HL-60 (cell line): ENCODE measurements at regions not wholly inside any gene's neighbourhood (a gene's known extent, or its start where the extent isn't known, plus 50 kb on each side); places are given as distances from the start of the nearest gene placed in this dataset.

ENCODE experiments used
- POLR2AphosphoS5 ChIP-seq: IDR thresholded peaks from 2 replicates; pipeline ENCODE4 v1.6.1; 2012; ENCODE audit warnings: low read depth
- TF ChIP-seq, protein P1 (sequence below): IDR thresholded peaks from one replicate; pipeline ENCODE4 v1.5.1; 2011; ENCODE audit warnings: low read length, control low read depth, inconsistent platforms; ENCODE audit not compliant: insufficient read depth

DNA sequence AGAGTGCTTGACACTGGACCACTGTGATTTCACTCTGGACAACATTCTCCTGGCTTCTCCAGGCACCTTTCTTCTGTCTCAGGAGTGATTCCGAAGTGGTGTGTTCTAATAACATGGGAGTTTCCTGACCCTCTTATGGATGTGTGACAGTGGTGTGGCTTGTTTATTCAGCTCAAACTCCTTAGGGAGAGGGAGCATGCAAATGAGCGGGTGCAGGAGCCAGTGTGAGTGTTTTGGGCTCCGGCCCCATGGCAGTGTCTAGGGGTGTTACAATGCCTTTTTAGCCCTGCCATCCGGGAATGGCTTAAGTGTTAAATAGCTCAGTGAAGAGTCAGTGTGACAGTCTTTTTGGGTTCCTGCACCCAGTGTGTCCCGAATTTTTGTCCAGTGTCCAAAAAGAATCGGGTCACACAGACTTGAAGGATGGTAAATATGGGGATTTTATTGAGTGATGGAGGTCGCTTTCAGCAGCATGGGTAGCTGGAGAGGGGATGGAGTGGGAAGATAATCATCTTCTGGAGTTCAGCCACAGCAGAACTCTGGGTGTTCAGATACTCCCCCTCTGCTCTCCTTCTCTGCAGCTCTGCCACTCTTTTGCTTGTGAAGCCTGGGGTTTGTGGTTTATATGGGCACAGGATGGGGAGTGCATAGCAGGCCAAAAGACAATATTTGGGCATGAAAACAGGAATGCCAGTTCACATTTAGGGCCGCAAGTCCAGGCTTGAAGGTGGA lies 928.9 kb upstream of the CITED2 start:
- TF ChIP-seq, protein P1, sequence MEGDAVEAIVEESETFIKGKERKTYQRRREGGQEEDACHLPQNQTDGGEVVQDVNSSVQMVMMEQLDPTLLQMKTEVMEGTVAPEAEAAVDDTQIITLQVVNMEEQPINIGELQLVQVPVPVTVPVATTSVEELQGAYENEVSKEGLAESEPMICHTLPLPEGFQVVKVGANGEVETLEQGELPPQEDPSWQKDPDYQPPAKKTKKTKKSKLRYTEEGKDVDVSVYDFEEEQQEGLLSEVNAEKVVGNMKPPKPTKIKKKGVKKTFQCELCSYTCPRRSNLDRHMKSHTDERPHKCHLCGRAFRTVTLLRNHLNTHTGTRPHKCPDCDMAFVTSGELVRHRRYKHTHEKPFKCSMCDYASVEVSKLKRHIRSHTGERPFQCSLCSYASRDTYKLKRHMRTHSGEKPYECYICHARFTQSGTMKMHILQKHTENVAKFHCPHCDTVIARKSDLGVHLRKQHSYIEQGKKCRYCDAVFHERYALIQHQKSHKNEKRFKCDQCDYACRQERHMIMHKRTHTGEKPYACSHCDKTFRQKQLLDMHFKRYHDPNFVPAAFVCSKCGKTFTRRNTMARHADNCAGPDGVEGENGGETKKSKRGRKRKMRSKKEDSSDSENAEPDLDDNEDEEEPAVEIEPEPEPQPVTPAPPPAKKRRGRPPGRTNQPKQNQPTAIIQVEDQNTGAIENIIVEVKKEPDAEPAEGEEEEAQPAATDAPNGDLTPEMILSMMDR = no peak
- no peak for TF ChIP-seq POLR2AphosphoS5
